HS-27A (cell line): ENCODE measurements at regions not wholly inside any gene's neighbourhood (a gene's known extent, or its start where the extent isn't known, plus 50 kb on each side); places are given as distances from the start of the nearest gene placed in this dataset.
"Not testable (repeated sequence)": the region's sequence is repeated elsewhere in the genome, so short reads cannot be mapped to it uniquely, and the experiment has no call there.

Experiments
- DNase-seq: peaks from one replicate; pipeline ENCODE4 v3.0.0-alpha.2; 2012; ENCODE audit warnings: low read depth, missing footprints

DNA sequence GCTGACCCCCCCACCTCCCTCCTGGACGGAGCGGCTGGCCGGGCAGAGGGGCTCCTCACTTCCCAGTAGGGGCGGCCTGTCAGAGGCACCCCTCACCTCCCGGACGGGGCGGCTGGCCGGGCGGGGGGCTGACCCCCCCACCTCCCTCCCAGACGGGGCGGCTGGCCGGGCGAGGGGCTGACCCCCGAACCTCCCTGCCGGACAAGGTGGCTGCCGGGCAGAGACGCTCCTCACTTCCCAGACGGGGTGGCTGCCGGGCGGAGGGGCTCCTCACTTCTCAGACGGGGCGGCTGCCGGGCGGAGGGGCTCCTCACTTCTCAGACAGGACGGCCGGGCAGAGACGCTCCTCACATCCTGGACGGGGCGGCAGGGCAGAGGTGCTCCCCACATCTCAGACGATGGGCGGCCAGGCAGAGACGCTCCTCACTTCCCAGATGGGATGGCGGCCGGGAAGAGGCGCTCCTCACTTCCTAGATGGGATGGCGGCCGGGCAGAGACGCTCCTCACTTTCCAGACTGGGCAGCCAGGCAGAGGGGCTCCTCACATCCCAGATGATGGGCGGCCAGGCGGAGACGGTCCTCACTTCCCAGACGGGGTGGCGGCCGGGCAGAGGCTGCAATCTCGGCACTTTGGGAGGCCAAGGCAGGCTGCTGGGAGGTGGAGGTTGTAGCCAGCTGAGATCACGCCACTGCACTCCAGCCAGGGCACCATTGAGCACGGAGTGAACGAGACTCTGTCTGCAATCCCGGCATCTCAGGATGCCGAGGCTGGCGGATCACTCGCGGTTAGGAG lies 66.2 kb upstream of the PAPPA2 start:
- DNase-seq, result not testable (repeated sequence)

GRCh38 chr1:176391621-176392020 lies 71.4 kb upstream of the PAPPA2 start:
- DNase-seq, result no peak

DNA sequence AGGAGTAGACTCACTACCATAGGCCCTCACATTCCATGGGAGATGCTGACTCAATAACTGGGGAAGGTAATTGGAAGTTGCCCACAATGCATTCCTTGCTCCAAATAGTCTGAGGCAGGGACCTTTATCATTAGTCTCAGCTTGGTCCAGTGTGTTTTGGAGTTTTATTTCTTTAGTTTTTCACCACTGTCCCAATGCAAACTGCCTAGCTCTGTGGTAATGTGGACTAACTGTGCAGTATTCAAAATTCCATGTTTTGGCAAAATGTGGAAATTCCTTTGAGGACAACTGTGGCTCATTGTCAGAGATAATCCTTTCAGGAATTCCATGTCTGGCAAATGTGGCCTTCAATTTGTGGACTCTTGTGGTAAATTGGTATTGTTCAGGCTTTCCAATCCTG lies 78.1 kb upstream of the PAPPA2 start:
- DNase-seq, result no peak

DNA sequence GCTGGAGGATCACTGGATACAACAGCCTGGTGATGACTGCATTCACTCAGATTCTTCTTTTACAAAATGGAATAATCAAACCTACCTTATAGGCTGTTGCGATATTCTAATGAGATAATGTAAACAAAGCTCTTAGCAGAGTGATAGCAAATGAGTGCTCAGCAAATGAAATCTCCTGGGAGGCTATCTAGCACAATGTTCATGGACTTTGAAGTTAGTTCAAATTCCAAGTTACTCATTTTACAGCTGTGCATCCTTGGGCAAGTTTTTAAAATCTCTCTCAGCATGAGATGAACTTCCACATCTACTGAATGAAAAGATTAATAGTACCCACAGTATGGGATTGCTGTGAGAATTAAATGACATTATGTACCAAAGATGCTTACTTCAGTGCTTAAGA lies 80.8 kb upstream of the PAPPA2 start:
- no peak for DNase-seq

- DNase-seq, result peak; percentile 9
Observed at GRCh38 chr1:176379626-176380339, 83.2 kb upstream of the PAPPA2 start.

DNA sequence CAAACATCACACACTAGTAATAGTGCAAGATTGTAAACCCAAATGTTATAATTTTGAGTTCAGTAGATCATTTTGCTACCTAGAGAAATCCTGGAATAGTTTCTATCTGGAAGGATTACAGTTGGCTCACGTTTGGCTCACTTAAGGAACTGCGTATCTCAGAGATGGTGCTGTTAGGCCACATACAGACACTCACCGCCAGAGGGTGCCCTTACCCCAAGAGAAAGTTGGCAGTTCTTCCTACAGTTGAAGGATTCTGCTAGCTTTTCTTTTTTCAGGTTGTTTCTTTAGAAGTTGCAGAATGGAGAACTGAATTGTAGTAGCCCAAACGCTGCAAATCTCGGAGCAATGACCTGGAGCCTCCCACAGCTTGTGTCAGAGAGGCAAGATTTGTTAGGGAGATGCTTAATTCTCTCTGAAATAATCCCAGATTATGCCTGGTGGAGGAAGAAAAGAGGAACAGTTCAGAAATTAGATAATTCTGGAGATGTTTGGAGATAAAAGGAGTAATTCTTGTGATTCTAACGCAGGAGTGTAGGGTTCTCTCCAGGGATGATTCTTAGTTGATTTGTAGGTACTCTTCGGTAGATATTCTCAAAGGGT lies 87.9 kb upstream of the PAPPA2 start:
- DNase-seq, result peak; percentile 11

- no peak for DNase-seq
Observed at GRCh38 chr1:176364236-176364905, 98.6 kb upstream of the PAPPA2 start.

GRCh38 chr1:176349135-176349715 lies 113.8 kb upstream of the PAPPA2 start:
- DNase-seq, result not testable (repeated sequence)

GRCh38 chr1:176341656-176342055 lies 121.3 kb upstream of the PAPPA2 start:
- no peak for DNase-seq

DNA sequence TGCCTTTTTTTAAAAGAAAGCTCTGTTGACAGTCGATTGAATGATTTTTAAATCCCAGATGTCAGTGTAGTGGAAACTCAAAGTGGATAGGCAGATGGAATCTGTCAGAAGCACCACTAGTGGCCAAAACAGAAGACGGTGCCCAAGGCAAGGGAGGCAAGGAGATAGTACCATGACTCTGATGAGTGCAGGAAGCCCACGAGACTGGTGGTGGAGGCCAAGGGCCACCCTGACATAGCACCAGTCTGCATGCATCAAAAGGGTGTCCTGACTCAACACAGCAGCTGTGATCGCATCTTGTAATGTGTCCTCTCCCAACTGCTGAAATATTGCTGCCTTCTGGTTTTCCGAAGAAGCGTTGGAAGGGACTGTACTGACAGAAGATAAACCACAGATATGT lies 124.1 kb upstream of the PAPPA2 start:
- DNase-seq, result no peak

DNA sequence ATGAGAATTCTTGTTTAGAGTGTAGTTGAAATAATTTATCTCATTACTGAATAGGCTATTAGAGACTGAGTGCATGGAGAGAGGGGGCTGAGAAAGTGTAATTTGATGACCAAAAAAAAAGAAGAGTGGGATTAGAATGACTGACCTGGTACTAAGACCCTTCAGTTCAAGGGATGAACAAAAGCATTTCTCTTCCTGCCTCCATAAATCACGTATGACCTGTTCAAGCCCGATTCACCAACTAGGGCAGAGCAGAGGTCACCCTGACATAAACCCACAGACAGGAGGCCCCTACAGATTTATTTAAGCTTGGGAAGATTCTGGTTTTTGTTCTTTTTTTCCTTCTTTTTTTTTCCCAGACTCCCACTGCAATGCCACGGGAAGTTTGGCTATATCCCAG lies 123.7 kb upstream of the COP1 start:
- DNase-seq, result no peak

DNA sequence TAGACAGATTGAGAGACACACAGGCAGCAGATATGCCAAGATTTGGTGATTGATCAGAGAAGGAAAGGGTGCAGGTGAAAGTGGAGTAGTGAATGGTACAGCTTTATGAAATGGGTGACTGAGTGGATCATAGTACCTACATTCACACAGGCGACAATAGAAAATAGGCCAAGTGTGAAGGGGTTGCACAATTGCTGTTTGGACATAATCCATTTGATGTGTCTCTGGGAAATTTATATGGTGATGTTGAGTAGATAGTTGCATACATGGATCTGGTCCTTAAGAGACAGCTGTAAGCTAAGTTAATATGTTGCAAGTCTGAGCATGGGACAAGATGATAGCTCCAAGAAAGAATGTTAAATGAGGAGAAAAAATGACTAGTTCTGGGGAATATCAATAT lies 118.6 kb upstream of the COP1 start:
- no peak for DNase-seq

- DNase-seq, result no peak
Observed at GRCh38 chr1:176323472-176323871, 116.4 kb upstream of the COP1 start.

- DNase-seq, result no peak
Observed at GRCh38 chr1:176315519-176316220, 108.6 kb upstream of the COP1 start.

DNA sequence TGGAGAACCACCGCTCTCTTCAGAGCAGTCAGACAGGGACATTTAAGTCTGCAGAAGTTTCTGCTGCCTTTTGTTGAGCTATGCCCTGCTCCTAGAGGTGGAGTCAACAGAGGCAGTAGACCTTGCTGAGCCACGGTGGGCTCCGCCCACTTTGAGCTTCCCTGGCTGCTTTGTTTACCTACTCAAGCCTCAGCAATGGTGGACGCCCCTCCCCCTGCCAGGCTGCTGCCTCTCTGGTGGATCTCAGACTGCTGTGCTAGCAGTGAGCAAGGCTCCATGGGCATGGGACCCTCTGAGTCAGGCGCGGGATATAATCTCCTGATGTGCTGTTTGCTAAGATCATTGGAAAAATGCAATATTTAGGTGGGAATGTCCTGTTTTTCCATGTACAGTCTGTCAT lies 89.5 kb upstream of the COP1 start:
- not testable (repeated sequence) for DNase-seq

DNA sequence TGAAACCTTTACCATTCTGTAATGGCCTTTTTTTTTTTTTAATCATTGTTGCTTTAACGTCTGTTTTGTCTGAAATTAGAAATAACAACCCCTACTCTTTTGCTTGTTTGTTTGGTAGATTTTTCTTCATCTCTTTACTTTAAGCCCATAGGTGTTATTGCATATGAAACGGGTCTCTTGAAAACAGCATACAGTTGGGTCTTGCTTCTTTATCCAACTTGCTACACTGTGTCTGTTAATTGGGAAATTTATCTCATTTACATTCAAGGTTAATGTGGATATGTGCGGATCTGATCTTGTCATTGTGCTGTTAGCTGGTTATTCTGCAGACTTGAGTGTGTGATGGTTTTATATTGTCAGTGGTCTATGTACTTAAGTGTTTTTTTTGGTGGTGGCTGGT lies 78.9 kb upstream of the COP1 start:
- DNase-seq, result no peak

- no peak for DNase-seq
Observed at GRCh38 chr1:176271572-176271971, 64.5 kb upstream of the COP1 start.
